Mucosa of gallbladder (tissue), 1 donor: ENCODE measurements at regions not wholly inside any gene's neighbourhood (a gene's known extent, or its start where the extent isn't known, plus 50 kb on each side); places are given as distances from the start of the nearest gene placed in this dataset.
"Not testable (repeated sequence)": the region's sequence is repeated elsewhere in the genome, so short reads cannot be mapped to it uniquely, and the experiment has no call there.

Source experiments
- DNase-seq: peaks from one replicate; pipeline ENCODE4 v3.0.0-alpha.2; 2020; ENCODE audit warnings: low spot score
- donor health status: DM: no; HTN: no; CAD: no.

GRCh38 chr18:1292167-1292566 is 387.5 kb downstream of the ADCYAP1 start:
- no peak for DNase-seq

- no peak for DNase-seq
Observed at GRCh38 chr18:1294229-1294628, 389.6 kb downstream of the ADCYAP1 start.

- DNase-seq, result no peak
Observed at GRCh38 chr18:1296237-1296636, 391.6 kb downstream of the ADCYAP1 start.

- DNase-seq, result no peak
Observed at GRCh38 chr18:1302861-1303260, 398.2 kb downstream of the ADCYAP1 start.

GRCh38 chr18:1304392-1304992 is 399.8 kb downstream of the ADCYAP1 start:
- DNase-seq, result no peak

GRCh38 chr18:1306641-1307040 is 402.0 kb downstream of the ADCYAP1 start:
- DNase-seq, result no peak

GRCh38 chr18:1308686-1309085 is 404.0 kb downstream of the ADCYAP1 start:
- no peak for DNase-seq

GRCh38 chr18:1311376-1311775 is 406.7 kb downstream of the ADCYAP1 start:
- no peak for DNase-seq

GRCh38 chr18:1335345-1335744 is 430.7 kb downstream of the ADCYAP1 start:
- not testable (repeated sequence) for DNase-seq

GRCh38 chr18:1350931-1351450 is 446.3 kb downstream of the ADCYAP1 start:
- DNase-seq, result no peak

- DNase-seq, result no peak
Observed at GRCh38 chr18:1353025-1353424, 448.4 kb downstream of the ADCYAP1 start.

GRCh38 chr18:1357724-1358123 is 453.1 kb downstream of the ADCYAP1 start:
- DNase-seq, result no peak

- DNase-seq, result no peak
Observed at GRCh38 chr18:1361936-1362335, 457.3 kb downstream of the ADCYAP1 start.

GRCh38 chr18:1370552-1370951 is 465.9 kb downstream of the ADCYAP1 start:
- no peak for DNase-seq

- DNase-seq, result no peak
Observed at GRCh38 chr18:1371724-1372123, 467.1 kb downstream of the ADCYAP1 start.

- no peak for DNase-seq
Observed at GRCh38 chr18:1383465-1383864, 478.8 kb downstream of the ADCYAP1 start.

- DNase-seq, result not testable (repeated sequence)
Observed at GRCh38 chr18:1388468-1388867, 483.8 kb downstream of the ADCYAP1 start.

- no peak for DNase-seq
Observed at GRCh38 chr18:1392046-1392445, 487.4 kb downstream of the ADCYAP1 start.

GRCh38 chr18:1392865-1393734 is 488.4 kb downstream of the ADCYAP1 start:
- no peak for DNase-seq

- no peak for DNase-seq
Observed at GRCh38 chr18:1393929-1394328, 489.3 kb downstream of the ADCYAP1 start.

GRCh38 chr18:1394426-1394825 is 489.8 kb downstream of the ADCYAP1 start:
- DNase-seq, result no peak

- no peak for DNase-seq
Observed at GRCh38 chr18:1394966-1395365, 490.3 kb downstream of the ADCYAP1 start.

GRCh38 chr18:1408376-1408775 is 503.7 kb downstream of the ADCYAP1 start:
- no peak for DNase-seq
